Parathyroid adenoma (tissue), 2 donors: ENCODE measurements at regions not wholly inside any gene's neighbourhood (a gene's known extent, or its start where the extent isn't known, plus 50 kb on each side); places are given as distances from the start of the nearest gene placed in this dataset.

Experiments
- H2AFZ ChIP-seq: fragments of 300-600 bp; sonication (generic); one replicate; pipeline ENCODE4 v1.7.0; 2017; ENCODE audit warnings: antibody characterized with exemption, mild to moderate bottlenecking
- H3K27ac ChIP-seq: fragments of 300-600 bp; sonication (generic); one replicate; pipeline ENCODE4 v1.7.0; 2017
- H3K27me3 ChIP-seq: fragments of 300-600 bp; sonication (generic); one replicate; pipeline ENCODE4 v1.7.0; 2017; ENCODE audit warnings: low read length; ENCODE audit not compliant: control insufficient read depth, insufficient read depth
- H3K36me3 ChIP-seq: fragments of 300-600 bp; sonication (generic); one replicate; pipeline ENCODE4 v1.7.0; 2017; ENCODE audit warnings: low read length; ENCODE audit not compliant: control insufficient read depth, insufficient read depth
- H3K4me1 ChIP-seq: fragments of 300-600 bp; sonication (generic); one replicate; pipeline ENCODE4 v1.7.0; 2017; ENCODE audit warnings: control low read depth
- H3K4me2 ChIP-seq: fragments of 300-600 bp; sonication (generic); one replicate; pipeline ENCODE4 v1.7.0; 2017; ENCODE audit warnings: low read length
- H3K4me3 ChIP-seq: fragments of 300-600 bp; sonication (generic); one replicate; pipeline ENCODE4 v1.7.0; 2017; ENCODE audit warnings: low read depth, low read length
- H3K79me2 ChIP-seq: fragments of 300-600 bp; sonication (generic); one replicate; pipeline ENCODE4 v1.7.0; 2017; ENCODE audit warnings: control low read depth
- H3K9ac ChIP-seq: fragments of 300-600 bp; sonication (generic); one replicate; pipeline ENCODE4 v1.7.0; 2017; ENCODE audit warnings: mild to moderate bottlenecking
- H3K9me3 ChIP-seq: fragments of 300-600 bp; sonication (generic); one replicate; pipeline ENCODE4 v1.7.0; 2017; ENCODE audit warnings: low read length; ENCODE audit not compliant: control insufficient read depth
- TF ChIP-seq, protein P1 (sequence below): fragments of 300-600 bp; sonication (generic); IDR thresholded peaks from one replicate; pipeline ENCODE4 v1.7.0; 2017; ENCODE audit warnings: antibody characterized with exemption, mild to moderate bottlenecking
- donor health status: primary hyperparathyroidism.

DNA sequence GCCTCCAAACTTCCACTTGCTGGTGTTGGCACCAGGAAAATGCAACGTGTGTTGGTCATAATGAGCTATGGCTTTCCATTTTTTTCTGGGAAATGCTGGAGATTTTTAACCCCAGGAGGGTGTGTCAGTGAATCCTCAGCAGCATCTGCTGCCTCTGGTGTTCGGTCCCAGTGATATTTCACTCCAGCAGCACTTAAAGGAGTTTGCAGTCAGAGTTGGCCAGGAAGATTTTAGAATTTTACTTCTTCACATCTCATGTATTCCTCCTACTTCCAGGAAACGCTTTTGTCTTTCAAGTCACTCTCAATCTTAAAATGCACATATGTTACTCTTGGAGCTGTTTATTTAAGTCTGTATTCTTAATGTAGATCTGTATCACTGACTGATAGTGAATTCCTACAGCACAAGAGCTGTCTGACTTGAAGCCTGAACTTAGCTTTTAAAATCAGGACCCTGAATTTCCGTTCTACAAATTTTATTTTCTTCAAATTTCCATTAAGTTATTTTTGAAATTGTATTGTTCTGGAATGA, 903.4 kb upstream of the SLC10A2 start:
- Histone ChIP-seq H3K79me2 (no peaks in the 10 kb centered on the region), H3K4me1 (peaks cover 5% of the 10 kb centered on the region), H3K27ac (no peak overlapping the region), H3K27me3 (no peaks in the 10 kb centered on the region), H3K36me3 (no peaks in the 10 kb centered on the region), H2AFZ (no peak overlapping the region), H3K4me2 (no peak overlapping the region), H3K9me3 (no peaks in the 10 kb centered on the region), H3K4me3 (no peak overlapping the region), H3K9ac (no peak overlapping the region)
- TF ChIP-seq, protein P1, sequence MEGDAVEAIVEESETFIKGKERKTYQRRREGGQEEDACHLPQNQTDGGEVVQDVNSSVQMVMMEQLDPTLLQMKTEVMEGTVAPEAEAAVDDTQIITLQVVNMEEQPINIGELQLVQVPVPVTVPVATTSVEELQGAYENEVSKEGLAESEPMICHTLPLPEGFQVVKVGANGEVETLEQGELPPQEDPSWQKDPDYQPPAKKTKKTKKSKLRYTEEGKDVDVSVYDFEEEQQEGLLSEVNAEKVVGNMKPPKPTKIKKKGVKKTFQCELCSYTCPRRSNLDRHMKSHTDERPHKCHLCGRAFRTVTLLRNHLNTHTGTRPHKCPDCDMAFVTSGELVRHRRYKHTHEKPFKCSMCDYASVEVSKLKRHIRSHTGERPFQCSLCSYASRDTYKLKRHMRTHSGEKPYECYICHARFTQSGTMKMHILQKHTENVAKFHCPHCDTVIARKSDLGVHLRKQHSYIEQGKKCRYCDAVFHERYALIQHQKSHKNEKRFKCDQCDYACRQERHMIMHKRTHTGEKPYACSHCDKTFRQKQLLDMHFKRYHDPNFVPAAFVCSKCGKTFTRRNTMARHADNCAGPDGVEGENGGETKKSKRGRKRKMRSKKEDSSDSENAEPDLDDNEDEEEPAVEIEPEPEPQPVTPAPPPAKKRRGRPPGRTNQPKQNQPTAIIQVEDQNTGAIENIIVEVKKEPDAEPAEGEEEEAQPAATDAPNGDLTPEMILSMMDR = no peak

DNA sequence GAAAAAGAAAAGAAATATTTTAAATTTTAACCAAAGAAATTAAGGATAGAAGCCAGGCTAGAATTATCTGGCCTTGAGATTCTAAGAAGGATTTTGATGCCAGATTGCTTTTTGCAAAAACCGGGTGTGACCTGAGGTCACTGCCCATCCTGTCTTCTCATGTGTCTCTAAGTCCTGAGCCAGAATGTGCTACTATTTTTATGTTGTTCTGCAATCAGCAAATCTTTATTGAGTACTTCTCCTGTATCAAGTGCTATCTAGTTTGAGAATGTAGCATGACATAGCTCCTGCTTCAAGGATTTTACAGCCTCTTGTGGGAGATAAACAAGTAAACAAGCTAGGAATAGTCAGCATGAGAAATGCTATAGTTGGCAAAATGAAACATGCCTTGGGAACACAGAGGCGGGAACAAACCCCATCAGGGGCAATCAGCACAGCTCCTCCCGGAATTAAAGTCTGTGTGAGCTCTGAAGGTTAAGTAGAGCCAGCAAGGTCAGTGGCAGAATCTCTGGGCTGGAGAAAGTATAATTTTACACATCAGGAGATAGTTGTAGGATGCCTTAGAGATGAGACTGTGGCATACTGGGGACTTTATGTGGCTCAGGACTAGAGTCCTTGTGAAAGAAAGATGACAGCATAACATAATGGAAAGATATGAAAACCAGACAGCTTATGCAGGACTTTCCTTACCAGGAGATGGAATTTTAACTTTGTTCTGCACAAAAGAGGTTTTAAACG, 899.5 kb upstream of the SLC10A2 start:
- peak overlapping the region; percentile 20 for H2AFZ ChIP-seq
- H3K9ac ChIP-seq = no peak overlapping the region
- H3K27ac ChIP-seq = peak overlapping the region; percentile 56
- H3K9me3 ChIP-seq = no peaks in the 10 kb centered on the region
- H3K36me3 ChIP-seq = no peaks in the 10 kb centered on the region
- TF ChIP-seq, protein P1 = no peak
- no peaks in the 10 kb centered on the region for H3K79me2 ChIP-seq
- H3K27me3 ChIP-seq = no peaks in the 10 kb centered on the region
- H3K4me1 ChIP-seq = peaks cover 5% of the 10 kb centered on the region
- peak overlapping the region; percentile 37 for H3K4me2 ChIP-seq
- peak overlapping the region; percentile 3 for H3K4me3 ChIP-seq

DNA sequence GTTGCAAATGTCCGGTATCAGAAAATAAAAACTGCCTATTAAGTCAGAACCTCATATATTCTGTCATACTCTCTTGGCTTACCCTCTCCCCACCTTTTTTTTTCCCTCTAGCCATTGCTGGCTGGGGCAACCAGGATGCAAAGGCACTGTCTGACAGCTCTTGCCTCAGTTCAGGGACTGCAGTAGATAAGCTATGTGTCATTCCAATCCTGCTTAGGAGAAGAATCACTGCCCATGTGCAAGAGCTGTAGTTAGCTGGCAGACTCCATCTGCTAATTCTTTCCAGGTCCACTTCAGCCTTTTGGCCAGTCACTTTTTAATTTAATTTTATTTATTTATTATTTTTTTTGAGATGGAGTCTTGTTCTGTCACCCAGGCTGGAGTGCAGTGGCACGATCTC, 895.6 kb upstream of the SLC10A2 start:
- H3K27me3 ChIP-seq = no peaks in the 10 kb centered on the region
- TF ChIP-seq, protein P1 = no peak

DNA sequence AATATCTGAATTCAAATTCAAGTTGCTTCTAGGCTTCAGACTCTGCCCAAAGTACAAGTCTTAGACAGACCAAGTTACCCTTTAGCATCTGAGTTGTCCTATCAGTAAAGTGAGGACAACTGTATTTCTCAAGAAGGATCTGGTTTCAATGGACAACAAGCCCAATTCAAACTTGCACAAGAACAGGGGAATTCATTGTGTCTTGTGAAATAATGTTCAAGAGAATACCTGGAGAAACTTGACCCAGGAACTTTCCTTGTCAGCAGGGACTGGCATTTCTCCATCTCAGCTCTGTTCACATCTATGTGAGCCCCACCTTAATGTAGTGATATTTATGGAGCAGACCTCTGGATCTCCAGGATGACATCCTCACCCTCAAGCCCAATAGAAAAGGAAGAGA, 894.9 kb upstream of the SLC10A2 start:
- no peak overlapping the region for H3K27ac ChIP-seq
- H3K9ac ChIP-seq = no peak overlapping the region
- no peak overlapping the region for H3K4me3 ChIP-seq
- H3K9me3 ChIP-seq = no peaks in the 10 kb centered on the region
- no peak overlapping the region for H3K4me2 ChIP-seq
- peaks cover 5% of the 10 kb centered on the region for H3K4me1 ChIP-seq
- H3K79me2 ChIP-seq = no peaks in the 10 kb centered on the region
- no peaks in the 10 kb centered on the region for H3K27me3 ChIP-seq
- no peaks in the 10 kb centered on the region for H3K36me3 ChIP-seq
- H2AFZ ChIP-seq = no peak overlapping the region
- TF ChIP-seq, protein P1 = no peak

More for the DNA sequence above, 895.6 kb upstream of the SLC10A2 start:
- Histone ChIP-seq H3K9me3 (no peaks in the 10 kb centered on the region), H3K4me2 (no peak overlapping the region), H3K4me1 (peaks cover 8% of the 10 kb centered on the region), H3K9ac (no peak overlapping the region), H3K27ac (no peak overlapping the region), H3K4me3 (no peak overlapping the region), H3K79me2 (no peaks in the 10 kb centered on the region), H2AFZ (no peak overlapping the region), H3K36me3 (no peaks in the 10 kb centered on the region)

DNA sequence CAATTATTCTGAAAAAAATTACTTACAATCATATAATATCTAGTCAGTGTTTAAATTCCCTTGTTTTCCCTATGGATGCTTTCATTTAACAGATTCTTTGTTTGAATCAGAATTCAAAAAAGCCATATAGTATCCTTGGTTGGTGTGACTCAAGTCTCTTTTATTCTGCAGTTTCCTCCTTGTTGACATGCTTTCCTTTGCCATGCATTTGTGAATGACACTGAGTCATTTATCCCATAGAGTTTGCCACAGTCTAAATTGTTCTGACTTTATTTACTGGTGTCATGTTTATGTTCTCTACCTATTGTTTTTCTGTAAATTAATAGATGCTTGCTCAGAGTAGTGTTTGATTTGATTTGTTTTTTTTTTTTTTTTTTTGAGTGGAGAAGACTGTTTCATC, 893.8 kb upstream of the SLC10A2 start:
- Histone ChIP-seq H3K36me3 (no peaks in the 10 kb centered on the region), H3K27ac (no peak overlapping the region), H3K9me3 (no peaks in the 10 kb centered on the region), H3K4me1 (peaks cover 2% of the 10 kb centered on the region), H3K9ac (no peak overlapping the region), H3K79me2 (no peaks in the 10 kb centered on the region), H3K4me2 (no peak overlapping the region), H3K4me3 (no peak overlapping the region), H3K27me3 (no peaks in the 10 kb centered on the region), H2AFZ (no peak overlapping the region)
- TF ChIP-seq, protein P1 = no peak
